Left renal cortex interstitium (tissue), 4 donors: ENCODE measurements at regions not wholly inside any gene's neighbourhood (a gene's known extent, or its start where the extent isn't known, plus 50 kb on each side); places are given as distances from the start of the nearest gene placed in this dataset.

Experiments
- DNase-seq, 4 donors: peaks; one replicate each; pipeline ENCODE4 v3.0.0-alpha.2; 2013; ENCODE audit warnings: low read depth in 4 of 4, low spot score in 2 of 4, missing footprints in 1 of 4

- no peak for DNase-seq
Measured at GRCh38 chr16:85381738-85382592, 231.2 kb upstream of the GSE1 start.

- DNase-seq: no peak
Measured at GRCh38 chr16:85382717-85383118, 230.4 kb upstream of the GSE1 start.

GRCh38 chr16:85383836-85384832 is 229.0 kb upstream of the GSE1 start:
- DNase-seq: no peak

GRCh38 chr16:85384833-85385462 is 228.2 kb upstream of the GSE1 start:
- no peak for DNase-seq

GRCh38 chr16:85385463-85386331 is 227.4 kb upstream of the GSE1 start:
- no peak for DNase-seq

- no peak for DNase-seq
Measured at GRCh38 chr16:85386467-85387170, 226.5 kb upstream of the GSE1 start.

- DNase-seq: no peak
Measured at GRCh38 chr16:85387171-85387507, 226.0 kb upstream of the GSE1 start.

- DNase-seq: no peak
Measured at GRCh38 chr16:85387731-85388295, 225.3 kb upstream of the GSE1 start.

- no peak for DNase-seq
Measured at GRCh38 chr16:85389679-85390470, 223.2 kb upstream of the GSE1 start.

GRCh38 chr16:85390511-85391174 is 222.5 kb upstream of the GSE1 start:
- DNase-seq: no peak

GRCh38 chr16:85391175-85391707 is 221.9 kb upstream of the GSE1 start:
- DNase-seq: no peak

- DNase-seq: no peak
Measured at GRCh38 chr16:85391769-85392583, 221.1 kb upstream of the GSE1 start.

- DNase-seq: no peak
Measured at GRCh38 chr16:85392756-85393673, 220.1 kb upstream of the GSE1 start.

GRCh38 chr16:85393674-85394451 is 219.3 kb upstream of the GSE1 start:
- DNase-seq: peak in 1 of 4 donors; percentile 46
